GM18520 (cell line): ENCODE measurements at regions not wholly inside any gene's neighbourhood (a gene's known extent, or its start where the extent isn't known, plus 50 kb on each side); places are given as distances from the start of the nearest gene placed in this dataset.

Experiments
- ATAC-seq: cut with Tn5 transposase; IDR thresholded peaks from one replicate; pipeline ENCODE4 v1.9.1; 2021; ENCODE audit not compliant: unreplicated experiment

GRCh38 chr5:62001640-62002039 is 304.4 kb upstream of the KIF2A start:
- no peak for ATAC-seq

- ATAC-seq, result no peak
Observed at GRCh38 chr5:62002436-62002835, 303.6 kb upstream of the KIF2A start.

- ATAC-seq, result no peak
Observed at GRCh38 chr5:62005551-62005950, 300.5 kb upstream of the KIF2A start.

GRCh38 chr5:62007457-62007856 is 298.5 kb upstream of the KIF2A start:
- ATAC-seq, result no peak

- no peak for ATAC-seq
Observed at GRCh38 chr5:62011089-62011664, 294.8 kb upstream of the KIF2A start.

GRCh38 chr5:62017092-62017491 is 288.9 kb upstream of the KIF2A start:
- ATAC-seq, result no peak

- ATAC-seq, result no peak
Observed at GRCh38 chr5:62029303-62029702, 276.7 kb upstream of the KIF2A start.

- ATAC-seq, result no peak
Observed at GRCh38 chr5:62030326-62030725, 275.7 kb upstream of the KIF2A start.

GRCh38 chr5:62038024-62038423 is 268.0 kb upstream of the KIF2A start:
- ATAC-seq, result no peak

- ATAC-seq, result no peak
Observed at GRCh38 chr5:62041156-62041756, 264.8 kb upstream of the KIF2A start.

GRCh38 chr5:62042007-62042406 is 264.0 kb upstream of the KIF2A start:
- no peak for ATAC-seq

- ATAC-seq, result no peak
Observed at GRCh38 chr5:62043289-62044280, 262.4 kb upstream of the KIF2A start.

GRCh38 chr5:62044989-62045388 is 261.0 kb upstream of the KIF2A start:
- ATAC-seq, result no peak

GRCh38 chr5:62046191-62046590 is 259.8 kb upstream of the KIF2A start:
- no peak for ATAC-seq

- no peak for ATAC-seq
Observed at GRCh38 chr5:62051747-62052146, 254.3 kb upstream of the KIF2A start.

- ATAC-seq, result no peak
Observed at GRCh38 chr5:62059960-62060359, 246.0 kb upstream of the KIF2A start.

GRCh38 chr5:62065050-62065449 is 241.0 kb upstream of the KIF2A start:
- ATAC-seq, result no peak

- no peak for ATAC-seq
Observed at GRCh38 chr5:62066761-62067277, 239.2 kb upstream of the KIF2A start.

GRCh38 chr5:62068554-62068953 is 237.5 kb upstream of the KIF2A start:
- ATAC-seq, result no peak

- ATAC-seq, result no peak
Observed at GRCh38 chr5:62077387-62077786, 228.6 kb upstream of the KIF2A start.

GRCh38 chr5:62077823-62078550 is 228.0 kb upstream of the KIF2A start:
- ATAC-seq, result no peak
